ENCODE measurements at regions not wholly inside any gene's neighbourhood (a gene's known extent, or its start where the extent isn't known, plus 50 kb on each side); places are given as distances from the start of the nearest gene placed in this dataset.
"Not testable (repeated sequence)": the region's sequence is repeated elsewhere in the genome, so short reads cannot be mapped to it uniquely, and the experiment has no call there.

GRCh38 chr17:5922476-5922875 is 147.7 kb upstream of the WSCD1 start:
- H3K27ac ChIP-seq = no peak overlapping the region
- H3K4me3 ChIP-seq = no peak overlapping the region
- H3K4me1 ChIP-seq = no peaks in the 10 kb centered on the region
- intact Hi-C loops (cut with DNase I) = no loop called here
- no peaks in the 10 kb centered on the region for H3K36me3 ChIP-seq
- TF ChIP-seq, protein P1, sequence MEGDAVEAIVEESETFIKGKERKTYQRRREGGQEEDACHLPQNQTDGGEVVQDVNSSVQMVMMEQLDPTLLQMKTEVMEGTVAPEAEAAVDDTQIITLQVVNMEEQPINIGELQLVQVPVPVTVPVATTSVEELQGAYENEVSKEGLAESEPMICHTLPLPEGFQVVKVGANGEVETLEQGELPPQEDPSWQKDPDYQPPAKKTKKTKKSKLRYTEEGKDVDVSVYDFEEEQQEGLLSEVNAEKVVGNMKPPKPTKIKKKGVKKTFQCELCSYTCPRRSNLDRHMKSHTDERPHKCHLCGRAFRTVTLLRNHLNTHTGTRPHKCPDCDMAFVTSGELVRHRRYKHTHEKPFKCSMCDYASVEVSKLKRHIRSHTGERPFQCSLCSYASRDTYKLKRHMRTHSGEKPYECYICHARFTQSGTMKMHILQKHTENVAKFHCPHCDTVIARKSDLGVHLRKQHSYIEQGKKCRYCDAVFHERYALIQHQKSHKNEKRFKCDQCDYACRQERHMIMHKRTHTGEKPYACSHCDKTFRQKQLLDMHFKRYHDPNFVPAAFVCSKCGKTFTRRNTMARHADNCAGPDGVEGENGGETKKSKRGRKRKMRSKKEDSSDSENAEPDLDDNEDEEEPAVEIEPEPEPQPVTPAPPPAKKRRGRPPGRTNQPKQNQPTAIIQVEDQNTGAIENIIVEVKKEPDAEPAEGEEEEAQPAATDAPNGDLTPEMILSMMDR (IDR thresholded peaks at IDR 0.05) = no peak
- DNase-seq = no peak
- no peaks in the 10 kb centered on the region for H3K27me3 ChIP-seq
- no peaks in the 10 kb centered on the region for H3K9me3 ChIP-seq
- ATAC-seq = no peak

- H3K27me3 ChIP-seq = no peaks in the 10 kb centered on the region
- no peaks in the 10 kb centered on the region for H3K4me1 ChIP-seq
- no peaks in the 10 kb centered on the region for H3K9me3 ChIP-seq
- DNase-seq = no peak
- H3K4me3 ChIP-seq = no peak overlapping the region
- no peak for ATAC-seq
- TF ChIP-seq, protein P1 (IDR thresholded peaks at IDR 0.05) = no peak
- no peaks in the 10 kb centered on the region for H3K36me3 ChIP-seq
- intact Hi-C loops (cut with DNase I) = no loop called here
- no peak overlapping the region for H3K27ac ChIP-seq
These were observed 140.5 kb upstream of the WSCD1 start for GRCh38 chr17:5929721-5930120.

GRCh38 chr17:5930555-5930954 is 139.6 kb upstream of the WSCD1 start:
- ATAC-seq; H3K4me3 ChIP-seq; H3K36me3 ChIP-seq; H3K27ac ChIP-seq; H3K4me1 ChIP-seq; intact Hi-C loops (cut with DNase I); DNase-seq; H3K27me3 ChIP-seq; H3K9me3 ChIP-seq: not testable (repeated sequence)

- Histone ChIP-seq H3K36me3 (no peaks in the 10 kb centered on the region), H3K4me3 (no peak overlapping the region), H3K27me3 (no peaks in the 10 kb centered on the region), H3K9me3 (no peaks in the 10 kb centered on the region), H3K4me1 (no peaks in the 10 kb centered on the region), H3K27ac (no peak overlapping the region)
- intact Hi-C loops (cut with DNase I) = no loop called here
- DNase-seq (no peak), ATAC-seq (no peak)
- TF ChIP-seq, protein P1 (IDR thresholded peaks at IDR 0.05) = no peak
These were observed 138.6 kb upstream of the WSCD1 start for GRCh38 chr17:5931616-5932015.

- Histone ChIP-seq H3K36me3 (no peaks in the 10 kb centered on the region), H3K27me3 (peaks cover 6% of the 10 kb centered on the region), H3K4me1 (no peaks in the 10 kb centered on the region), H3K4me3 (no peak overlapping the region), H3K9me3 (no peaks in the 10 kb centered on the region), H3K27ac (no peak overlapping the region)
- TF ChIP-seq, protein P1 (IDR thresholded peaks at IDR 0.05) = no peak
- no peak for DNase-seq
- ATAC-seq = no peak
- intact Hi-C loops (cut with DNase I) = no loop called here
These were observed 136.7 kb upstream of the WSCD1 start for GRCh38 chr17:5933430-5933829.

DNA sequence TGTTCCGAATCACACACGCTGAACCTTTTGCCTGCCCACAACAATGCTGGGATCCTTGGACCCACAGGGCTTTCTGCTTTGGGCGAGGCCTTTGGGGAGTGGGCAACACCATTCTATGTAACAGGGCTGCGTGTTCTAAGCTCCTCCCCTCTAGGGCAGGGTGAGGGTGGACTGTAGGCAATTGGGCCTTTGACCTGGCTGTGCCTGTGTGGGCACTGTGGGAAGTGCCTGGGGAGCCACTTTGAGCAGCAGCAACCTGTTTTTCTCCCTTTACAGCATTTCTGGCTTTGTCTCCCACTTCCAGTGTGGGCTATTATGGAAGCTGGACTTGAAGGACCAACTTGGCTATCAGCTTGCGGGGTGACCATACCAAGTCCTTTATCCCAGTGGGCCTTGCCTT is 128.9 kb upstream of the WSCD1 start:
- Histone ChIP-seq H3K4me1 (no peaks in the 10 kb centered on the region), H3K27ac (no peak overlapping the region), H3K27me3 (peaks cover 6% of the 10 kb centered on the region), H3K36me3 (no peaks in the 10 kb centered on the region), H3K4me3 (no peak overlapping the region), H3K9me3 (no peaks in the 10 kb centered on the region)
- DNase-seq (no peak), ATAC-seq (no peak)
- TF ChIP-seq, protein P1 (IDR thresholded peaks at IDR 0.05) = no peak
- intact Hi-C loops (cut with DNase I) = no loop called here
